HepG2 (cell line): ENCODE measurements at regions not wholly inside any gene's neighbourhood (a gene's known extent, or its start where the extent isn't known, plus 50 kb on each side); places are given as distances from the start of the nearest gene placed in this dataset.

ENCODE experiments used
- AHR ChIP-seq: IDR thresholded peaks from 2 replicates; pipeline ENCODE4 v1.6.1; 2018; ENCODE audit warnings: missing genetic modification reagents, missing compliant biosample characterization
- ARNT ChIP-seq: fragments of 450-650 bp; IDR thresholded peaks from 2 replicates; pipeline ENCODE4 v1.6.1; 2017
- FOXA3 ChIP-seq: IDR thresholded peaks from 2 replicates; pipeline ENCODE4 v1.6.1; 2016; ENCODE audit warnings: missing genetic modification reagents, missing compliant biosample characterization
- FOXO1 ChIP-seq: sonication (generic); formaldehyde crosslinking; IDR thresholded peaks from 2 replicates; pipeline ENCODE4 v1.4.0; 2020; ENCODE audit warnings: missing genetic modification reagents
- HNF4A ChIP-seq: sonication (generic); formaldehyde crosslinking; IDR thresholded peaks from 2 replicates; pipeline ENCODE4 v1.4.0; 2020; ENCODE audit warnings: missing genetic modification reagents
- HNRNPL ChIP-seq: fragments of 200-400 bp; formaldehyde crosslinking; IDR thresholded peaks from 2 replicates; pipeline ENCODE4 v1.6.1; 2017; ENCODE audit warnings: mild to moderate bottlenecking, low read depth, low read length
- HOXA7 ChIP-seq: sonication (generic); formaldehyde crosslinking; IDR thresholded peaks from 2 replicates; pipeline ENCODE4 v1.8.1; 2022; ENCODE audit warnings: mild to moderate bottlenecking, missing genetic modification reagents, moderate library complexity
- MAFG ChIP-seq: sonication (generic); formaldehyde crosslinking; IDR thresholded peaks from 2 replicates; pipeline ENCODE4 v1.5.1; 2020; ENCODE audit warnings: mild to moderate bottlenecking, missing genetic modification reagents
- MBD4 ChIP-seq: IDR thresholded peaks from 2 replicates; pipeline ENCODE4 v1.6.1; 2012; ENCODE audit warnings: low read length, inconsistent platforms, borderline replicate concordance
- MEIS1 ChIP-seq: sonication (generic); formaldehyde crosslinking; IDR thresholded peaks from 2 replicates; pipeline ENCODE4 v1.9.0; 2021; ENCODE audit warnings: mild to moderate bottlenecking, missing genetic modification reagents, moderate library complexity, borderline replicate concordance
- MIXL1 ChIP-seq: IDR thresholded peaks from 2 replicates; pipeline ENCODE4 v1.6.1; 2016
- NR2F1 ChIP-seq, 2 experiments: fragments of 450-650 bp in 1 of 2; formaldehyde crosslinking in 1 of 2; IDR thresholded peaks; 2 replicates each; pipeline versions ENCODE4 v1.5.0 to v1.6.1; 2016 to 2020; ENCODE audit warnings: mild to moderate bottlenecking in 1 of 2, missing compliant biosample characterization in 1 of 2, missing genetic modification reagents in 1 of 2, moderate library complexity in 1 of 2
- NR2F6 ChIP-seq, 2 experiments: IDR thresholded peaks; 2 replicates each; pipeline ENCODE4 v1.6.1; 2016; ENCODE audit warnings: antibody characterized with exemption in 1 of 2, mild to moderate bottlenecking in 1 of 2
- POLR2G ChIP-seq: fragments of 200-400 bp; formaldehyde crosslinking; IDR thresholded peaks from 2 replicates; pipeline ENCODE4 v1.6.1; 2018; ENCODE audit warnings: mild to moderate bottlenecking, low read depth, low read length, moderate library complexity
- SMARCE1 ChIP-seq: fragments of 450-650 bp; IDR thresholded peaks from 2 replicates; pipeline ENCODE4 v1.6.1; 2017; ENCODE audit warnings: borderline replicate concordance
- TAF15 ChIP-seq: fragments of 200-400 bp; formaldehyde crosslinking; IDR thresholded peaks from one replicate; pipeline ENCODE4 v1.6.1; 2018; ENCODE audit warnings: mild to moderate bottlenecking, low read depth, low read length; ENCODE audit not compliant: poor library complexity, severe bottlenecking
- TEAD2 ChIP-seq: sonication (generic); formaldehyde crosslinking; IDR thresholded peaks from 2 replicates; pipeline ENCODE4 v1.9.0; 2021; ENCODE audit warnings: missing genetic modification reagents
- ZNF3 ChIP-seq: IDR thresholded peaks from 2 replicates; pipeline ENCODE4 v1.7.0; 2017; ENCODE audit warnings: inconsistent platforms
- ZNF337 ChIP-seq: sonication (generic); formaldehyde crosslinking; IDR thresholded peaks from 2 replicates; pipeline ENCODE4 v1.5.1; 2020; ENCODE audit warnings: missing genetic modification reagents, low read depth, mild to moderate bottlenecking, borderline replicate concordance
- ZNF546 ChIP-seq: sonication (generic); formaldehyde crosslinking; conservative IDR thresholded peaks from 2 replicates; pipeline ENCODE4 v1.8.1; 2023; ENCODE audit warnings: mild to moderate bottlenecking, missing genetic modification reagents
- ZNF558 ChIP-seq: sonication (generic); formaldehyde crosslinking; IDR thresholded peaks from 2 replicates; pipeline ENCODE4 v1.9.0; 2022; ENCODE audit warnings: mild to moderate bottlenecking, missing genetic modification reagents, borderline replicate concordance
- ZNF704 ChIP-seq: sonication (generic); formaldehyde crosslinking; IDR thresholded peaks from 2 replicates; pipeline ENCODE4 v1.8.1; 2023; ENCODE audit warnings: mild to moderate bottlenecking, inconsistent platforms, moderate library complexity, missing genetic modification reagents, borderline replicate concordance
- ZNF724P ChIP-seq: sonication (generic); formaldehyde crosslinking; IDR thresholded peaks from 2 replicates; pipeline ENCODE4 v1.8.0; 2022; ENCODE audit warnings: missing genetic modification reagents, borderline replicate concordance
- ZNF775 ChIP-seq: sonication (generic); formaldehyde crosslinking; IDR thresholded peaks from 2 replicates; pipeline ENCODE4 v1.4.0; 2020; ENCODE audit warnings: missing genetic modification reagents, mild to moderate bottlenecking, moderate library complexity, borderline replicate concordance
- TF ChIP-seq, protein P1 (sequence below): sonication (generic); formaldehyde crosslinking; IDR thresholded peaks from 2 replicates; pipeline ENCODE4 v1.5.1; 2020; ENCODE audit warnings: missing genetic modification reagents, mild to moderate bottlenecking, borderline replicate concordance
- TF ChIP-seq, protein P2 (sequence below), 2 experiments: fragments of 450-650 bp in 1 of 2; sonication (generic) in 1 of 2; formaldehyde crosslinking; IDR thresholded peaks; 2 replicates each; pipeline versions ENCODE4 v1.5.0 to v1.8.0; 2020 to 2022; ENCODE audit warnings: mild to moderate bottlenecking in 1 of 2, missing genetic modification reagents in 1 of 2
- TF ChIP-seq, protein P3 (sequence below): sonication (generic); formaldehyde crosslinking; IDR thresholded peaks from 2 replicates; pipeline ENCODE4 v1.4.0; 2020; ENCODE audit warnings: missing genetic modification reagents, borderline replicate concordance

GRCh38 chr7:138257459-138258196, 181.4 kb downstream of the AKR1D1 start (continued):
- TF ChIP-seq, protein P1, sequence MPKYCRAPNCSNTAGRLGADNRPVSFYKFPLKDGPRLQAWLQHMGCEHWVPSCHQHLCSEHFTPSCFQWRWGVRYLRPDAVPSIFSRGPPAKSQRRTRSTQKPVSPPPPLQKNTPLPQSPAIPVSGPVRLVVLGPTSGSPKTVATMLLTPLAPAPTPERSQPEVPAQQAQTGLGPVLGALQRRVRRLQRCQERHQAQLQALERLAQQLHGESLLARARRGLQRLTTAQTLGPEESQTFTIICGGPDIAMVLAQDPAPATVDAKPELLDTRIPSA (CRISPR knock-in tag): no peak
- TF ChIP-seq AHR (CRISPR knock-in tag) (no peak), TEAD2 (no peak), MAFG (CRISPR knock-in tag) (no peak), ZNF704 (no peak), ZNF3 (CRISPR knock-in tag) (no peak), ZNF546 (no peak), ARNT (no peak), MEIS1 (CRISPR knock-in tag) (no peak), TAF15 (no peak), POLR2G (no peak), ZNF724P (CRISPR knock-in tag) (no peak), NR2F6 (IDR thresholded peaks at IDR 0.05) (peak; percentile 88), NR2F6 (CRISPR knock-in tag; IDR thresholded peaks at IDR 0.05) (peak; percentile 81), NR2F1 (CRISPR knock-in tag; IDR thresholded peaks at IDR 0.05) (peak in 1 of 2 experiments; percentile 80; a peak in 1 of 4 replicates), HNF4A (CRISPR knock-in tag) (peak; percentile 95), HNRNPL (no peak), SMARCE1 (no peak), ZNF558 (CRISPR knock-in tag) (no peak), MBD4 (no peak), ZNF775 (CRISPR knock-in tag) (no peak), HOXA7 (no peak), ZNF337 (no peak), FOXO1 (CRISPR knock-in tag) (peak; percentile 70; the same call in 1 of the 2 replicates), MIXL1 (CRISPR knock-in tag) (peak; percentile 79), FOXA3 (CRISPR knock-in tag) (peak; percentile 79)
- TF ChIP-seq, protein P2, sequence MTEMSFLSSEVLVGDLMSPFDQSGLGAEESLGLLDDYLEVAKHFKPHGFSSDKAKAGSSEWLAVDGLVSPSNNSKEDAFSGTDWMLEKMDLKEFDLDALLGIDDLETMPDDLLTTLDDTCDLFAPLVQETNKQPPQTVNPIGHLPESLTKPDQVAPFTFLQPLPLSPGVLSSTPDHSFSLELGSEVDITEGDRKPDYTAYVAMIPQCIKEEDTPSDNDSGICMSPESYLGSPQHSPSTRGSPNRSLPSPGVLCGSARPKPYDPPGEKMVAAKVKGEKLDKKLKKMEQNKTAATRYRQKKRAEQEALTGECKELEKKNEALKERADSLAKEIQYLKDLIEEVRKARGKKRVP (CRISPR knock-in tag; IDR thresholded peaks at IDR 0.05): peak; percentile 78 to 89
- TF ChIP-seq, protein P3, sequence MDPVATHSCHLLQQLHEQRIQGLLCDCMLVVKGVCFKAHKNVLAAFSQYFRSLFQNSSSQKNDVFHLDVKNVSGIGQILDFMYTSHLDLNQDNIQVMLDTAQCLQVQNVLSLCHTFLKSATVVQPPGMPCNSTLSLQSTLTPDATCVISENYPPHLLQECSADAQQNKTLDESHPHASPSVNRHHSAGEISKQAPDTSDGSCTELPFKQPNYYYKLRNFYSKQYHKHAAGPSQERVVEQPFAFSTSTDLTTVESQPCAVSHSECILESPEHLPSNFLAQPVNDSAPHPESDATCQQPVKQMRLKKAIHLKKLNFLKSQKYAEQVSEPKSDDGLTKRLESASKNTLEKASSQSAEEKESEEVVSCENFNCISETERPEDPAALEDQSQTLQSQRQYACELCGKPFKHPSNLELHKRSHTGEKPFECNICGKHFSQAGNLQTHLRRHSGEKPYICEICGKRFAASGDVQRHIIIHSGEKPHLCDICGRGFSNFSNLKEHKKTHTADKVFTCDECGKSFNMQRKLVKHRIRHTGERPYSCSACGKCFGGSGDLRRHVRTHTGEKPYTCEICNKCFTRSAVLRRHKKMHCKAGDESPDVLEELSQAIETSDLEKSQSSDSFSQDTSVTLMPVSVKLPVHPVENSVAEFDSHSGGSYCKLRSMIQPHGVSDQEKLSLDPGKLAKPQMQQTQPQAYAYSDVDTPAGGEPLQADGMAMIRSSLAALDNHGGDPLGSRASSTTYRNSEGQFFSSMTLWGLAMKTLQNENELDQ (CRISPR knock-in tag): no peak
